ENCODE measurements at regions not wholly inside any gene's neighbourhood (a gene's known extent, or its start where the extent isn't known, plus 50 kb on each side); places are given as distances from the start of the nearest gene placed in this dataset.
A peak's percentile ranks its signal among the peaks of the same experiment; 100 is the strongest.
"Not testable (repeated sequence)": the region's sequence is repeated elsewhere in the genome, so short reads cannot be mapped to it uniquely, and the experiment has no call there.

GRCh38 chr3:107116251-107116650 lies 261.0 kb upstream of the CCDC54 start:
- no peak for DNase-seq

GRCh38 chr3:107117156-107117555 lies 260.1 kb upstream of the CCDC54 start:
- no peak for DNase-seq

GRCh38 chr3:107117922-107118536 lies 259.2 kb upstream of the CCDC54 start:
- peak in 1 of 5 experiments; percentile 7 for DNase-seq

- no peak for DNase-seq
Measured at GRCh38 chr3:107124885-107125284, 252.4 kb upstream of the CCDC54 start.

- no peak for DNase-seq
Measured at GRCh38 chr3:107128946-107129345, 248.3 kb upstream of the CCDC54 start.

- DNase-seq, result no peak
Measured at GRCh38 chr3:107130089-107130700, 247.0 kb upstream of the CCDC54 start.

- no peak for DNase-seq
Measured at GRCh38 chr3:107132674-107133073, 244.6 kb upstream of the CCDC54 start.

- no peak for DNase-seq
Measured at GRCh38 chr3:107133891-107134290, 243.3 kb upstream of the CCDC54 start.

GRCh38 chr3:107142171-107142570 lies 235.1 kb upstream of the CCDC54 start:
- no peak for DNase-seq

- no peak for DNase-seq
Measured at GRCh38 chr3:107142786-107143575, 234.3 kb upstream of the CCDC54 start.

- DNase-seq, result no peak
Measured at GRCh38 chr3:107150675-107151074, 226.6 kb upstream of the CCDC54 start.

GRCh38 chr3:107153981-107154380 lies 223.3 kb upstream of the CCDC54 start:
- DNase-seq, result no peak

GRCh38 chr3:107172411-107172810 lies 204.8 kb upstream of the CCDC54 start:
- DNase-seq, result no peak

- no peak for DNase-seq
Measured at GRCh38 chr3:107184375-107184774, 192.9 kb upstream of the CCDC54 start.

GRCh38 chr3:107188262-107188661 lies 189.0 kb upstream of the CCDC54 start:
- DNase-seq, result no peak

GRCh38 chr3:107189158-107189791 lies 188.0 kb upstream of the CCDC54 start:
- no peak for DNase-seq

- DNase-seq, result no peak
Measured at GRCh38 chr3:107193116-107193515, 184.1 kb upstream of the CCDC54 start.

GRCh38 chr3:107198581-107199181 lies 178.6 kb upstream of the CCDC54 start:
- DNase-seq, result no peak

GRCh38 chr3:107201146-107201545 lies 176.1 kb upstream of the CCDC54 start:
- DNase-seq, result no peak

- not testable (repeated sequence) for DNase-seq
Measured at GRCh38 chr3:107202885-107203284, 174.4 kb upstream of the CCDC54 start.

GRCh38 chr3:107204121-107204520 lies 173.1 kb upstream of the CCDC54 start:
- DNase-seq, result no peak

- DNase-seq, result no peak
Measured at GRCh38 chr3:107205358-107205757, 171.9 kb upstream of the CCDC54 start.

- peak in 1 of 5 experiments; percentile 22 for DNase-seq
Measured at GRCh38 chr3:107206141-107206540, 171.1 kb upstream of the CCDC54 start.

All from T-helper 2 cell (primary cell).